HG03571 (cell line): ENCODE measurements at regions not wholly inside any gene's neighbourhood (a gene's known extent, or its start where the extent isn't known, plus 50 kb on each side); places are given as distances from the start of the nearest gene placed in this dataset.
"Not testable (repeated sequence)": the region's sequence is repeated elsewhere in the genome, so short reads cannot be mapped to it uniquely, and the experiment has no call there.

Source experiments
- ATAC-seq: cut with Tn5 transposase; IDR thresholded peaks from one replicate; pipeline ENCODE4 v1.9.1; 2021; ENCODE audit not compliant: unreplicated experiment

- ATAC-seq = no peak
Observed at GRCh38 chr2:44051593-44052347, 56.0 kb upstream of the LRPPRC start.

- ATAC-seq = no peak
Observed at GRCh38 chr2:44052584-44052983, 56.8 kb upstream of the LRPPRC start.

- ATAC-seq = no peak
Observed at GRCh38 chr2:44053052-44053451, 57.3 kb upstream of the LRPPRC start.

DNA sequence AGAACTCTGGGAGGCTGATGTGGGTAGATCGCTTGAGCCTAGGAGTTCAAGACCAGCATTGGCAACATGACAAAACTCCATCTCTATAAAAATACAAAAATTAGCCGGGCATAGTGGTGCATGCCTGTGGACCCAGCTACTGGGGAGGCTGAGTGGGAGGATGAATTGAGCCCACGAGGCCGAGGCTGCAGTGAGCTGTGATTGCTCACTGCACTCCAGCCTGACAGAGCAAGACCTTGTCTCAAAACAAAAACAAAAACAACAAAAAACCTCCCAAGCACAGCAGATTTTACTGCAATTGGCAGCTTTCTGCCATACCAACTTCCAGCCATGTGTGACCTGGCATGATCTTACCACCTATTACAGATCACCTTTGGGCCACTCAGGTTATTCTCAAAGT is 57.7 kb upstream of the LRPPRC start:
- no peak for ATAC-seq

DNA sequence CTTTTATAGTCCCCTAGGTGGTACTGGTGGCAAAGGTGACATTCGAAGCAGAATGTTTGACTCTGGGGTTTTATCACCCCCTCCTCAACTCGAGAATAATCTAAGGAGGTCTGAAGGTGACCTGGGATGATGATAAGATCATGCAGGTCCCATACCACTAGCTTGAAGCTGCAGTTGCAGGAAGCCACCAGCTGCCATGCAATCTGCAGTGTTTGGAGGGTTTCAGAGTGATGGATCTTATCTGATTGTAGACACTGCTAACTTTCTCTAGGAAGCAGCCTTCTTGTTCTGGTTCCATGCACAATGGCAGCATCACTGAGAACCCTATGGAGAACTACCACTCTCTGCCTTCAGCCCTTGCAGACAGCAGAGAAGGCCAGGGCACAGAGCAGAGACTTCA is 59.4 kb upstream of the LRPPRC start:
- ATAC-seq = no peak

DNA sequence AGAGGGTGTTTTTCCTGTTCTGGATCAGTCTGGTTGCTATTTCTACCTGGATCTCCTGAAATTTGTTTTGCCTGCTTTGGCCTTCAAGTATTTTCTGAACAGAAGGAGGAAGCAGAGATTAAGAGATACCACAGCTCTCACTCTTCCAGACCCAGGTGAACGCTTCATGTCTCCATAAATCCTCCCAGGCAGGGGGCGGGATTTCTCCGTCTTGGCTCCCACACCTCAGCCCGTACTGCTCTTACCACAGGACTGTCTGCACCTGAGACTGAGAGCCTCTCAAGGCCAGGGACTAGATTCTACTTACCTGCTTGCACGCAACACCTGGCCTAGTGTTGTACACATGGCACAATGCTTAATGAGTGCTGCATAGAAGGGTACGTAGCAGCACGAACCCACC is 59.9 kb upstream of the LRPPRC start:
- no peak for ATAC-seq

DNA sequence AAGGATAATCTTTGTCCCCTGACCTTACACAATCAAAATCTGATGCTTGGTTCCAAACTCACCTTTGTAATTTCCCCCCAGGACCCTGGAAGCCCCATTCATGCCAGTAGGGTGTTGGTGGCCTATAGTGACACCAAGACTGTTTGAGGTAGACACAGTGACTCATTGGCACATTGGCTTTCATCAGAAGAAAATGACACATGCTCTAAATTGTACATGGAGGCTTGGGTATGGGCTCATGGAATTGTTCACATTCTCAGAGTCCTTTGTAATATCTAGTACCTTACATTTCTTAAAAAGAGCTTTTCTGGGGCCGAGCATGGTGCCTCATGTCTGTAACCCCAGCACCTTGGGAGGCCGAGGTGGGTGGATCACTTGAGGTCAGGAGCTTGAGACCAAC is 61.2 kb upstream of the LRPPRC start:
- ATAC-seq = no peak

DNA sequence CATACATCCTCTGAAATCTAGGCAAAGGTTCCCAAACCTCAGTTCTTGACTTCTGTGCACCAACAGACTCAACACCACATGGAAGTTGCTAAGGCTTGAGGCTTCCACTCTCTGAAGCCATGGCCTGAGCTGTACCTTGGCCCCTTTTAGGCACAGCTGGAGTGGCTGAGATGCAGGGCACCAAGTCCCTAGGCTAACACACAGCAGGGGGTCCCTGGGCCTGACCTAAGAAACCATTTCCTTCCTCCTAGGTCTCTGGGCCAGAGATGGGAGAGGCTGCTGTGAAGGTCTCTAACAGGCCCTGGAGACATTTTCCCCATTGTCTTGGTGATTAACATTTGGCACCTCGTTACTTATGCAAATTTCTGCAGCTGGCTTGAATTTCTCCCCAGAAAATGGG is 64.5 kb upstream of the LRPPRC start:
- not testable (repeated sequence) for ATAC-seq

- no peak for ATAC-seq
Observed at GRCh38 chr2:44060990-44061389, 65.2 kb upstream of the LRPPRC start.

GRCh38 chr2:44061469-44061868 is 65.7 kb upstream of the LRPPRC start:
- ATAC-seq = no peak

- ATAC-seq = no peak
Observed at GRCh38 chr2:44061876-44062275, 66.1 kb upstream of the LRPPRC start.

GRCh38 chr2:44063033-44063432 is 67.2 kb upstream of the LRPPRC start:
- ATAC-seq = no peak

GRCh38 chr2:44064281-44064680 is 68.5 kb upstream of the LRPPRC start:
- ATAC-seq = not testable (repeated sequence)

- ATAC-seq = not testable (repeated sequence)
Observed at GRCh38 chr2:44067012-44067790, 71.4 kb upstream of the LRPPRC start.

DNA sequence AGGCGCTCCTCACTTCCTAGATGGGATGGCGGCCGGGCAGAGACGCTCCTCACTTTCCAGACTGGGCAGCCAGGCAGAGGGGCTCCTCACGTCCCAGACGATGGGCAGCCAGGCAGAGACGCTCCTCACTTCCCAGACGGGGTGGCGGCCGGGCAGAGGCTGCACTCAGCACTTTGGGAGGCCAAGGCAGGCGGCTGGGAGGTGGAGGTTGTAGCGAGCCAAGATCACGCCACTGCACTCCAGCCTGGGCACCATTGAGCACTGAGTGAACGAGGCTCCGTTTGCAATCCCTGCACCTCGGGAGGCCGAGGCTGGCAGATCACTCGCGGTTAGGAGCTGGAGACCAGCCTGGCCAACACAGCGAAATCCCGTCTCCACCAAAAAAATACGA is 72.0 kb upstream of the LRPPRC start:
- ATAC-seq = not testable (repeated sequence)

DNA sequence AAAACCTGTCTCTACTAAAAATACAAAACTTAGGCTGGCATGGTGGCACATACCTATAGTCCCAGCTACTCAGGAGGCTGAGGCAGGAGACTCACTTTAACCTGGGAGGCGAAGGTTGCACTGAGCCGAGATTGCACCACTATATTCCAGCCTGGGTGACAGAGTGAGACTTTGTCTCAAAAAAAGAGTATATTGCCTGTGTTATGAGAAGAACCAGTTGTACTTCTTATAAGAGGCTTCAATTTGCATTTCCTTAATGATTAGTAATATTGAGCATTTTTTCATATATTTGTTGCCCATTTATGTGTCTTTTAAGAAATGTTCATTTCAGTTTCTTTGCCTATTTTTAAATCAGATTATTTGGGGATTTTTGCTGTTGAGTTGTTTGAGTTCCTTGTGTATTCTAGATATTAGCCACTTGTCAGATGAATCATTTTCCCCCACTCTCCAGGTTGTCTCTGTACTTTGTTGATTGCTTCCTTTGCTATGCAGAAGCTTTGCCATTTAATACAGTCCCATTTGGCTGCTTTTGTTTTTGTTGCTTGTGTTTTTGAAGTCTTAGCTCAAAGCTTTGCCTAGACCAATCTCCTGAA is 75.8 kb upstream of the LRPPRC start:
- no peak for ATAC-seq

DNA sequence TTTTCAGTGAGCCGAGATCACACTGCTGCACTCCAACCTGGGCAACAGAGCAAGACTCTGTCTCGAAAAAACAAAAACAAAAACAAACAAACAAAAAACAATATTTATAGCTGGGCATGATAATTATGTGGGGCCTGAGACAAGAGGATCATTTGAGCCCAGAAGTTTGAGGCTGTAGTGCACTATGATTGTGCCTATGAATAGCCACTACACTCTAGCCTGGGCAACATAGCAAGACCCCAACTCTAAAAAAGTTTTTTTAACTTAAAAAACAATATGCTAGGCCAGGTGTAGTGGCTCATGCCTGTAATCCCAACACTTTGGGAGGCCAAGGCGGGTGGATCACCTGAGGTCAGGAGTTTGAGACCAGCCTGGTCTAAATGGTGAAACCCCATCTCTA is 77.9 kb upstream of the LRPPRC start:
- ATAC-seq = not testable (repeated sequence)

GRCh38 chr2:44074795-44075194 is 79.0 kb upstream of the LRPPRC start:
- ATAC-seq = not testable (repeated sequence)

DNA sequence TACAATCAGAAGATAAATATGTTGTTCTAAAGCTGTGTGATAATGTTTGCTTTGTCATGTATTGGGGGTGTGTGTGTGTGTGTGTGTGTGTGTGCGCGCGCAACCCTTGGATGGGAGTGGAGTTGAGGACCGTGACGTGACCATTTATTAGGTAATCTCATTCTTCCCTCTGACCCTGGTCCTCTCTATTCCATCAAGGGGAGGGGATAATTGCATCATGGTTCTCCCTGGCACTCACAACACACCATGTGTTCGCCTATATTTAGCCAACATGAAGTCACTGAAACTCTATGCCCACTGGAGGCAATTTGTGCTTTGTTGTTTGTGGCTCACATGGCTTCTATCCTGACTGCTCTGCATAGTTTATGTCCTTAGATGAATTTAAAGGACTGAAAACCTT is 79.8 kb upstream of the LRPPRC start:
- no peak for ATAC-seq

DNA sequence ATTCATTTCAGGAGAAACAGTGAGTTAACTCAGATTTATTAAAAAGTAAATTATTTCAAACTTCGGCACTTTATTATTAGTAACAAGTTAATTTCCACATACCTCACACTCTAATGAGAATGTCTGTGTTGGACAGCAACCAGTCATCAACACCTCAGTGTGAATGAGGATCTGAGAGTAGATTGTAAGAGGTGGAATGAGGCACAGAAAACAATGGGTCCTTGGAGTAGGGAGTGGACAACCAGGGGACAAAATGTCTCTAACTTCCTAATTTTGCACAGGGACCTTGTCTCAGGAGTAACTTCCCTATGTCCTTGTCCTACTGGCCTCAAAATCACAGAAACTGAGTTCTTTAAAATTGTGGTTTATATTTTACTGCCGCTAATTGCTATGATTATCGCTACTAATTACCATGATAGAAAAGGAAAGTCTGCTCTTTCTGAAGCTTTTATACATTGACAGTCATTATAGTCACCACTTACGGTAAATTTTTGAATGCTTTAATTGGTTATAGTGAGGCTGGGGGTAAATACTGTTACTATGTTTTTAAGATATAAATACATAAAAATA is 82.2 kb upstream of the LRPPRC start:
- ATAC-seq = no peak

DNA sequence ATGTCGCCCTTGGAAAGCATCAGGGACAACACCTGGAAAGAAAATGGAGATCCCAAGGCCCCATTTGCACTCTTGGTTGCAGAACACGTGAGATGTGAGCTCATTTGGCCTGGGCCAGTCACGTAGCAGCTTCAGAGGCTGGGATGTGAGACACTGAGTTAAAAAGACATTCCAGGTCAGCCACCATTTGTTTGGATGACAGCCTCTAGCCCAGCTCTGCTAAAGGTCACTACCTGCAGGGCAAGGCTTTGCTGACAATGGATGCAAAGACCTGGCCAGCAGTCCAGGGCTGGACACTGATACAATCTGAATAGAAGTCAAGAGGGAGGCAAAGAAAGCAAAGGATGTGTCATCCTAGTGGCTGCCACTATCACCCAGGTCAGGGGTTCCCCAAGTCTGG is 83.9 kb upstream of the LRPPRC start:
- ATAC-seq = no peak

DNA sequence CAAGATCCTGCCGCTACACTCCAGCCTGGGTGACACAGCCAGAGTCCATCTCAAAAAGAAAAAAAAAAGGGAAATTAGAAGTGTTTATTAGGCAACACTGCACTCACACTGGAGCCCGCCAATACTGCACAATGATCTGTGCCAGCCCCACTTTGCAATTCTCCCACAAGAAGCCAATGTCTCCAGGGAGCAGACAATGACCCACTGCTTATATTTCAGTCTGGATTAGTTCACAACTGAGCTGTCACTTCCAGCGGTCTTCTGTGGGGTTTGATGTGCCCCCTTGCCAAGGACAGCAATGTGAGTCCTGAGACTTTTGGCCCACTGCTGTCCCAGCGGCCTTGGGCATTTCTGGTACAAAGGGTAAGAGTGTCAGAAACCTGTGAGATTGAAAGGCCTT is 85.6 kb upstream of the PPM1B start:
- no peak for ATAC-seq
